GM18861 (cell line): ENCODE measurements at regions not wholly inside any gene's neighbourhood (a gene's known extent, or its start where the extent isn't known, plus 50 kb on each side); places are given as distances from the start of the nearest gene placed in this dataset.
"Not testable (repeated sequence)": the region's sequence is repeated elsewhere in the genome, so short reads cannot be mapped to it uniquely, and the experiment has no call there.

Experiments
- ATAC-seq: cut with Tn5 transposase; IDR thresholded peaks from one replicate; pipeline ENCODE4 v1.9.1; 2021; ENCODE audit not compliant: unreplicated experiment

DNA sequence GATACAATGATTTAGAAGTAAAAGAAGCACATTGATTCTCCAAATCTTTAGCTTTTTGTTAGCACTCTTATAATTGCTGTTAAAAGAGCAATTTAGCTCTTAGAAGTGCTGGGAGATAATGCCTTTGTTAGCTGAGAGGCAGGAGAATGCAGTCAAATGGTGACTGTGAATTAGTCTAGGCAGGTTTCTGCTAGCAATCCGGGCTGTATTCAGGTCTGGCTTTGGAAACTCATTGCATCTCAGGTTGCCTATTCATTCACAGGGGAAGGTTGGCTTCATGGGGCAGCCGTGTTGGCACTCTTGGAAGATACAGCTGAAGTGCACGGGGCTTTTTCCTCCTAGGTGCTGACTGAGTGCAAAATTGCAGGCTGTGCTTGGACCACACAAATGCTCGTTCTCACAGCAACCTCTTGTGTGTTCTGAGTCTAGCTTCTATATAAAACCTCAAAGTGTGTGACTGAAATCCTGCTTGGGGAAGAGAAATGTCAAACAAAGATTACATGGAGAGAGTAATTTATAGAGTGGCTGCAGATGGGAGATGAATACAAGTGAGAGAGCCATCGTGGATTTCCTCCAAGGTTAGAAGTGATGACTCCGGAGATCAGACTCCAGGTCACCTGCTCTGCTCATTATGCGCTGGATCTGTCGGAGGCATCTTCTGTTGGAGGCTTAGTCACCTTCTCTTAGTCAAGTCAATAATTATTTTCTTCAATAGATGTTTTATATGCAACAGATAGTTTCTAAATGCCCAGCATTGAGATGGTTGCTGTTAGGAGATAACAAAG lies 167.8 kb downstream of the PMAIP1 start:
- ATAC-seq: no peak

DNA sequence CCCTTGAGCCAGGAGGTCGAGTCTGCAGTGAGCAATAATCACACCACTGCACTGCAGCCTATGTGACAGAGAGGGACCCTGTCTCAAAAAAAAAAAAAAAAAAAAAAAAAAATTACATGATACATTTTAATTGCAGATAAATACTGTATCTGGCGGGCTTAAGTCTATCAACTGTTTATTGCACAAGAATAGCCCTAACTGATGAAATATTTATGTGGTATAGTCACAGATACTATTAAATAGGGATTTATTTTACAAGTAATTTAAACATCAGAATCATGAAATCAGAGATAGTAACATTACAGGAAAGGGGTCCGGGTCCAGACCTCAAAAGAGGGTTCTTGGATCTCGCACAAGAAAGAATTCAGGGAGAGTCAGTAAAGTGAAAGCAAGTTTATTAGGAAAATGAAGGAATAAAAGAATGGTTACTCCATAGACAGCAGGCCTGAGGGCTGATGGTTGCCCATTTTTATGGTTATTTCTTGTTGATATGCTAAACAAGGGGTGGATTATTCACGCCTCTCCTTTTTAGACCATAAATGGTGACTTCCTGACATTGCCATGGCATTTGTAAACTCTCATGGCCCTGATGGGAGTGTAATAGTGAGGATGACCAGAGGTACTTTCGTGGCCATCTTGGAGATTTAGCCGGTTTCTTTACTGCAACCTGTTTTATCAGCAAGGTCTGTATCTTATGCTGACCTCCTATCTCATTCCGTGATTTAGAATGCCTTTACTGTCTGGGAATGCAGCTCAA lies 166.6 kb downstream of the PMAIP1 start:
- ATAC-seq: no peak

- no peak for ATAC-seq
Observed at GRCh38 chr18:60064271-60064670, 164.5 kb downstream of the PMAIP1 start.

- ATAC-seq: not testable (repeated sequence)
Observed at GRCh38 chr18:60062831-60063230, 163.0 kb downstream of the PMAIP1 start.

GRCh38 chr18:60062396-60062795 lies 162.6 kb downstream of the PMAIP1 start:
- no peak for ATAC-seq

DNA sequence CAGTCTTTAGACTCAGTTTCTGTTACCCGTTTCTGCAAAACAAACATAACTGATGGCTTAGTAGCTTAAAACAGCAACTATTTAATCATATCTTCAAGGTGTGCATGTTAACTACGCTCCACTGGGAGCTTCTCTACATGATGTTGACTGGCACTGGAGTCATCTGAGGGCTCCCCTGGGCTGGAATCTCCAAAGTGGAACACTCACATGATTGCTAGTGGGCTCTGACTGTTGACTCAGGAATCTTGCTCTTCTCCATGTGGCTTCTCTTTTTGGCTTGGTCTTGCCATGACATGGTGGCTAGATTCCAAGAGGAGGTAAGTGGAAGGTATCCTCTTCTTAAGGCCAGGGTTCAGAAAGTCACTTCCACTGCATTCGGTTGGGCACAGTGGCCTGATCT lies 160.8 kb downstream of the PMAIP1 start:
- ATAC-seq: no peak

DNA sequence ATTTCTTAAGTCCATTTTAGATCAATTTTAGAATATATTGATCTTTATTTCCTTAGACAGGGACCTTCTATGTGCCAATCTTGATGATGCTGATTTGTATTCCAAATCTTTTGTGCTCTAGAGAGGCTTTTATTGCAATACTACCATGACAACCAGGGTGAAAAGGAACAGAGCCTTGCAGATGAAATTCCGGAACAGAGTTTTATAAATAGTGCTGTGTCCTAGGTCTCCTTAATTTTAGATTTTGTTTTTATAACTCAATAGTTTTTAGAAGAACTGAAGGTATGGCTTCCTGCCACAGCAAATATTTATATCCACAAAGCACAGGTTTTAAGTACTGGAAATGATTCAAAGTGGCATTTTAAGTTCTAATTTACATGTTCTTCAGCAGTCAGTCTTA lies 160.2 kb downstream of the PMAIP1 start:
- ATAC-seq: no peak

DNA sequence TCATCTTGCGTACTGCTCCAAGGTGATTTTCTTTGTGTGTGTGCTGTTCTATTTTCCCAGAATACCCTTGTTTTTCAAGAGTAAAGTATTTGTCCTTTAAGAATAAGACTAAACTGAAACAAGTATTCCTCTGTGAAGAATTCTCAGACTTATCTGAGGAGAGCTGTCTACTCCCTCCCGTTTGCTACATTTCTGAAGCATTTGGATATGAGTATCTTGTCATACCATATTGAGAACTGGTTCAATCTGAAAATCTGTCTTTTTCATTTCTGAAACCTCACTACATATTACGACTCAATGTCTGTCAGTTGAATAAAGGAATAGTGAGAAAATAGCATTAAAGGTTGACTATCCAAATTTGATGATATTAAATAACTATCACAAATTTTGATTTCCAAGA lies 159.4 kb downstream of the PMAIP1 start:
- no peak for ATAC-seq

- no peak for ATAC-seq
Observed at GRCh38 chr18:60053747-60054304, 154.0 kb downstream of the PMAIP1 start.

- no peak for ATAC-seq
Observed at GRCh38 chr18:60050821-60051220, 151.0 kb downstream of the PMAIP1 start.

DNA sequence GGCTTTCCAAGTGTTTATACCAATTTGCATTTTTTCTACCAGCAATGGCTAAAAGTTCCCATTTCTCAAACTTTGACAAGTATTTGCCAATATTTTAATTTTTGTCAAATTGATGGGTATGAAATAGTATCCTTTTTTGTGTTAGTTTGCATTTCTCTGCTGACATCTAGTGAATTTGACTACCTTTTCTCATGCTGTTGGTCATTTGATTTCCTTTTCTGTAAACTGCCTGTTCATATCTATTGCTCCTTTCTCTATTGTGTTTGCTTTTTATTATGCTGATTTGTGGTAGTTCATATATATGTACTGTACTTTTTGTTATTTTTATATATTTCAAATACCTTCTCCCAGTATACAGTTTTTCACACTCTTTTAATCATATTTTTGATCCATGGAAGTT lies 149.4 kb downstream of the PMAIP1 start:
- ATAC-seq: no peak

GRCh38 chr18:60047556-60047955 lies 147.8 kb downstream of the PMAIP1 start:
- ATAC-seq: no peak

DNA sequence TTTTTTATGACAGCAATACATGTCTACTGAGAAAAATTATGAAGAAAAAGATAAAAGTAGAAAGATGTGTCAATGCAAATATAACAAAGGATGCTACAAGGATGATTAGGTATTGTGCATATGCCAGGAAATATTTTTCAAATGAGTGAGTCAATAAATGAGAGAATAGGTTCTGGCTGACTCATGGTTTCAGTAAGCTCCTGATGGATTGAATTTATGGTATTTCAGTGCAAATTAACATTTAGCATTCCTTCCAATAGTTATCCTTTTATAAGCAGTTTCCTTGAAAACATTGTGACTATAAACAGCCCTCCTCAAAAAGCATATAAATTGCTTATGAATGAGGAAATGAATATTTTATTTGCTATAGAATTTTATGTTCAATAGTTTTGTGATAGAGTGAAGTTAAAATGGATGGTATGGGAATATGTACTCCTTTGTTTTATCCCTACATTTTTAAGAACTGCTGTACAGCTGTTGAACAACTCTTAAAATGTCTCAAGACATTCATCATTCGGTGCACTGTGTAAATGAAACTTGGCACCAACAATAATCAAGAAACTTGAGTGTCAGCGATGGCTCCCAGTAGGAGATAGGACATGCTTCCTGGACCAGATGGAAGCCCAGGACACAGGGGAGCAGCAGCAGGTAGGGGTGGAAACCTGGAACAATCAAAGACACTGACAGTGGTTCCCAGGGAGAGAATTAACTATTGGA lies 144.7 kb downstream of the PMAIP1 start:
- ATAC-seq: no peak

DNA sequence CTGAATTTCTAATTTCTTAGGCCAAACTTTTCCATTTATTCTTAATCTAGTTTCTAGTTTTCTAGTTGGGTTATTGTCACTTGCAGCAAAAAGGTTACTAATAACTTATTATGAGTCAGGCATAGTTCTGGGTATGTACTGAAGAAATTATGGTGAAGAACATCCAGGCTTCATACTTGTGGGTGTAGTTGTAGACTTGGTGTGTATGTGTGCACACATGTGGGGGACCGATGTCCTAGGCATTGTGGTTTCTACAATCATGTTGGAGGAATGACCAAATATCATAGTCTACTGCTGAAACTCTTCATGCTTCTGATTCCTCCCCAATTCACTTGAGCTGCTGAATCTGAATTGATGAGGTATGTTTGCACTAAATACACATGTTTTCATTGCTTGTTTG lies 141.2 kb downstream of the PMAIP1 start:
- no peak for ATAC-seq

- ATAC-seq: no peak
Observed at GRCh38 chr18:60038731-60039130, 138.9 kb downstream of the PMAIP1 start.

DNA sequence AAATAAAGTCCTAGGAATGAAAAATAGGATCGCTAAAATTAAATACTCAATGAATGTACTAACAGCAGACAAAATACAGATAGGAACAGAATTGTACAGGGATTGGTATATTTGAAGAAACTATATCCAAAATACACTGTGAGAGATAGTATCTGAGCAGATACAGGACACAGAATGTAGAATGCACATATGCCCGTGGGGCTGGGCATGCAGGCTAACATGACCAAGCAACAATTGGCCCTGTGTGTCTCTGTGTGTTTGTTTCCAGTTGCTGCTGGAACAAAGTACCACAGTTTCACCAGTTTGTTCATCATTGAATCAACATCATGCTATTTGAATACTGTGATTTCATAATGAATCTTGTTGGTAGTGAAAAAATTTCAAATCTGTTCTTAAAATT lies 127.6 kb downstream of the PMAIP1 start:
- ATAC-seq: no peak

GRCh38 chr18:60024857-60025256 lies 125.1 kb downstream of the PMAIP1 start:
- no peak for ATAC-seq

DNA sequence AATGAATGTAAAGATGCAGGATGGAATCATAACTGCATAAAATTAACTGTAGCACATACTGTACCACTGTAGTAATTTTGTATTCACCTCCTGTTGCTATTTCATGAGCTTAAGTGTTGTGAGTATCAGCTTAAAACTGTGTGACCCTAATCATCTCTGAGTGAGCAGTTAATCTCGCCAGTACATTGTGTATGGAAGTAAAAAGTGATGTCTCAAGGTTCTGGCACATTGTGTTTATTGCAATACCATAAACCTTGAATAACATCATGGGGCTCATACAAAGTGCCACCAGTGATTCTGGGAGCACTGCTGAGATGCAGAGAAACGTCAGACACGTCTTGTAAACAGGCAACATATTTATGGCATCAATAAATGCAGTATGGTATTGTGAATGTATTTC lies 124.5 kb downstream of the PMAIP1 start:
- no peak for ATAC-seq

- peak; percentile 49 for ATAC-seq
Observed at GRCh38 chr18:60022671-60023276, 123.0 kb downstream of the PMAIP1 start.

- ATAC-seq: no peak
Observed at GRCh38 chr18:60021556-60021955, 121.8 kb downstream of the PMAIP1 start.
